ENCODE measurements at regions not wholly inside any gene's neighbourhood (a gene's known extent, or its start where the extent isn't known, plus 50 kb on each side); places are given as distances from the start of the nearest gene placed in this dataset.
"Not testable (repeated sequence)": the region's sequence is repeated elsewhere in the genome, so short reads cannot be mapped to it uniquely, and the experiment has no call there.

DNA sequence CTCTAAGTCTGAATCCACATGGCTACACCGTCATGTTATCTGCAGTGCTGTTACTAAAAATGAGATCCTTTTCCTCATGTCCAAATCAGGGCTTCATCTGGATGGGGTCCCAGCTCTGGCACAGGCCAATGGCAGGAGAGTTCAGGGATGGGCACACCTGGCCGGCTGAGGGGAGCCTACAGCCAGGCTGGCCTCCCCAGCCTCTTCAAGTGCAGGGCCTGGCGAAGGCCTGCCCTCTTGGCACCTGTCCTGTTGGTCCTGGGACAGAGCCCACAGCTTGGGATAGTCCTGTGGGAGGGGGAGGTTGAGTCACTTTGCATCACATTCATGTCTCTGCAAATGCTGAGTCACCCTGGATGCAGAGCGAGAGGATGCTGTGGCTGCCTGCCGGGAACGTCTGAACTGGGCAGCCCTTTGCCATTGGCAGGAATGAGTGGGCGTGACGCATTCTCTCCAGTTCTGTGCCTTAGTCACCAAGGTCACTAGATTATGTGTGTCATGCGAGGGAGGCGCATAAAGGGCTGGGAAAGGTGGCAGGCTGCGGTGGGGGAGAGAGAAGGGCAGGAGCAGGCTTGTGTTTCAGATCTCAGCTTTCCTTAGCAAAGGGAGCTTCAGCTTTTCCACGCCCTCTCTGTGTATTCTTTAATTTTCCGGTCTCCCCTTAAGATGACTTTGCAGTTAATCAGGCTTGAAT, 223.2 kb upstream of the ECI2 start:
- Histone ChIP-seq H3K36me3 (ENCODE audit: insufficient read depth, low read length) (no peaks in the 10 kb centered on the region), H3K27me3 (ENCODE audit: insufficient read depth, low read length) (no peaks in the 10 kb centered on the region), H3K4me2 (ENCODE audit: insufficient read depth, low read length) (peak overlapping the region; percentile 78), H2AFZ (ENCODE audit: low read length) (peak overlapping the region; percentile 79), H3K4me3 (ENCODE audit: insufficient read depth, low read length) (peak overlapping the region; percentile 45), H3K79me2 (ENCODE audit: insufficient read depth, low read length) (no peaks in the 10 kb centered on the region), H3K4me1 (ENCODE audit: insufficient read depth, low read length) (peaks cover 26% of the 10 kb centered on the region), H4K20me1 (ENCODE audit: insufficient read depth, low read length) (no peaks in the 10 kb centered on the region), H3K9me3 (ENCODE audit: low read depth, low read length) (no peaks in the 10 kb centered on the region), H3K27ac (ENCODE audit: low read depth, low read length) (peak overlapping the region; percentile 97)
- peak; percentile 93 for DNase-seq (ENCODE audit: insufficient read length, low spot score, missing footprints)
- TF ChIP-seq, protein P1, sequence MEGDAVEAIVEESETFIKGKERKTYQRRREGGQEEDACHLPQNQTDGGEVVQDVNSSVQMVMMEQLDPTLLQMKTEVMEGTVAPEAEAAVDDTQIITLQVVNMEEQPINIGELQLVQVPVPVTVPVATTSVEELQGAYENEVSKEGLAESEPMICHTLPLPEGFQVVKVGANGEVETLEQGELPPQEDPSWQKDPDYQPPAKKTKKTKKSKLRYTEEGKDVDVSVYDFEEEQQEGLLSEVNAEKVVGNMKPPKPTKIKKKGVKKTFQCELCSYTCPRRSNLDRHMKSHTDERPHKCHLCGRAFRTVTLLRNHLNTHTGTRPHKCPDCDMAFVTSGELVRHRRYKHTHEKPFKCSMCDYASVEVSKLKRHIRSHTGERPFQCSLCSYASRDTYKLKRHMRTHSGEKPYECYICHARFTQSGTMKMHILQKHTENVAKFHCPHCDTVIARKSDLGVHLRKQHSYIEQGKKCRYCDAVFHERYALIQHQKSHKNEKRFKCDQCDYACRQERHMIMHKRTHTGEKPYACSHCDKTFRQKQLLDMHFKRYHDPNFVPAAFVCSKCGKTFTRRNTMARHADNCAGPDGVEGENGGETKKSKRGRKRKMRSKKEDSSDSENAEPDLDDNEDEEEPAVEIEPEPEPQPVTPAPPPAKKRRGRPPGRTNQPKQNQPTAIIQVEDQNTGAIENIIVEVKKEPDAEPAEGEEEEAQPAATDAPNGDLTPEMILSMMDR (IDR thresholded peaks at IDR 0.05; ENCODE audit: extremely low read depth, low read depth, low read length) = no peak

GRCh38 chr6:4357660-4358152, 222.3 kb upstream of the ECI2 start:
- not testable (repeated sequence) for DNase-seq (ENCODE audit: insufficient read length, low spot score, missing footprints); H2AFZ ChIP-seq (ENCODE audit: low read length); H3K27me3 ChIP-seq (ENCODE audit: insufficient read depth, low read length); H3K4me3 ChIP-seq (ENCODE audit: insufficient read depth, low read length); H3K36me3 ChIP-seq (ENCODE audit: insufficient read depth, low read length); H3K9me3 ChIP-seq (ENCODE audit: low read depth, low read length); H4K20me1 ChIP-seq (ENCODE audit: insufficient read depth, low read length); H3K4me2 ChIP-seq (ENCODE audit: insufficient read depth, low read length); H3K79me2 ChIP-seq (ENCODE audit: insufficient read depth, low read length)
- Histone ChIP-seq H3K27ac (ENCODE audit: low read depth, low read length) (peak overlapping the region; percentile 53), H3K4me1 (ENCODE audit: insufficient read depth, low read length) (peaks cover 26% of the 10 kb centered on the region)

GRCh38 chr6:4356899-4357659, 221.7 kb upstream of the ECI2 start:
- TF ChIP-seq, protein P1 (IDR thresholded peaks at IDR 0.05; ENCODE audit: extremely low read depth, low read depth, low read length) = no peak
- Histone ChIP-seq H3K4me1 (ENCODE audit: insufficient read depth, low read length) (peaks cover 31% of the 10 kb centered on the region), H3K79me2 (ENCODE audit: insufficient read depth, low read length) (no peaks in the 10 kb centered on the region), H3K36me3 (ENCODE audit: insufficient read depth, low read length) (no peaks in the 10 kb centered on the region), H3K27ac (ENCODE audit: low read depth, low read length) (peak overlapping the region; percentile 53), H3K27me3 (ENCODE audit: insufficient read depth, low read length) (no peaks in the 10 kb centered on the region), H2AFZ (ENCODE audit: low read length) (no peak overlapping the region), H3K9me3 (ENCODE audit: low read depth, low read length) (no peaks in the 10 kb centered on the region), H3K4me2 (ENCODE audit: insufficient read depth, low read length) (no peak overlapping the region), H3K4me3 (ENCODE audit: insufficient read depth, low read length) (no peak overlapping the region), H4K20me1 (ENCODE audit: insufficient read depth, low read length) (no peaks in the 10 kb centered on the region)
- DNase-seq (ENCODE audit: insufficient read length, low spot score, missing footprints) = no peak

- Histone ChIP-seq H4K20me1 (ENCODE audit: insufficient read depth, low read length) (no peaks in the 10 kb centered on the region), H3K27ac (ENCODE audit: low read depth, low read length) (peak overlapping the region; percentile 90), H3K9me3 (ENCODE audit: low read depth, low read length) (no peaks in the 10 kb centered on the region), H3K27me3 (ENCODE audit: insufficient read depth, low read length) (no peaks in the 10 kb centered on the region), H3K4me2 (ENCODE audit: insufficient read depth, low read length) (peak overlapping the region; percentile 41), H3K4me3 (ENCODE audit: insufficient read depth, low read length) (no peak overlapping the region), H2AFZ (ENCODE audit: low read length) (peak overlapping the region; percentile 43), H3K36me3 (ENCODE audit: insufficient read depth, low read length) (no peaks in the 10 kb centered on the region), H3K4me1 (ENCODE audit: insufficient read depth, low read length) (peaks cover 41% of the 10 kb centered on the region), H3K79me2 (ENCODE audit: insufficient read depth, low read length) (no peaks in the 10 kb centered on the region)
- TF ChIP-seq, protein P1 (IDR thresholded peaks at IDR 0.05; ENCODE audit: extremely low read depth, low read depth, low read length) = no peak
- peak; percentile 91 for DNase-seq (ENCODE audit: insufficient read length, low spot score, missing footprints)
Measured at GRCh38 chr6:4355241-4355640, 219.9 kb upstream of the ECI2 start.
